MCF 10A (cell line): ENCODE measurements at regions not wholly inside any gene's neighbourhood (a gene's known extent, or its start where the extent isn't known, plus 50 kb on each side); places are given as distances from the start of the nearest gene placed in this dataset.
"Not testable (repeated sequence)": the region's sequence is repeated elsewhere in the genome, so short reads cannot be mapped to it uniquely, and the experiment has no call there.

Source experiments
- BruUV-seq: library from RNA; stranded (reverse); fragments of 400-500 nt; replicated peaks from 2 replicates; lab custom pipeline; 2021; lab: Mats Ljungman, UMichigan
- CTCF ChIA-PET: fragments of 300-600 bp; sonication (Branson Sonifier 250); formaldehyde crosslinking; extraction: SDS; loops from one replicate; lab custom pipeline; 2021; ENCODE audit warnings: antibody characterized with exemption, inconsistent platforms; lab: Yijun Ruan, JAX
- POLR2A ChIA-PET: fragments of 300-600, 350-650 bp; sonication (Branson Sonifier 250); formaldehyde crosslinking; extraction: SDS; loops from one replicate; lab custom pipeline; 2020; ENCODE audit warnings: antibody characterized with exemption, inconsistent platforms; lab: Yijun Ruan, JAX
- DNase-seq: peaks from one replicate; pipeline ENCODE4 v3.0.0-alpha.2; 2018; ENCODE audit not compliant: unreplicated experiment
- H3K27ac Mint-ChIP-seq: one replicate; pipeline ENCODE4 v1.8.0; 2022; ENCODE audit warnings: mild to moderate bottlenecking, low read depth, mixed read lengths; ENCODE audit not compliant: unreplicated experiment
- H3K27me3 Mint-ChIP-seq: one replicate; pipeline ENCODE4 v1.8.0; 2022; ENCODE audit warnings: mixed read lengths; ENCODE audit not compliant: insufficient read depth, unreplicated experiment
- H3K36me3 Mint-ChIP-seq: one replicate; pipeline ENCODE4 v1.8.0; 2022; ENCODE audit warnings: mild to moderate bottlenecking, moderate library complexity, mixed read lengths; ENCODE audit not compliant: insufficient read depth, unreplicated experiment
- H3K4me1 Mint-ChIP-seq: one replicate; pipeline ENCODE4 v1.8.0; 2022; ENCODE audit warnings: mixed read lengths; ENCODE audit not compliant: insufficient read depth, unreplicated experiment
- H3K4me3 Mint-ChIP-seq: one replicate; pipeline ENCODE4 v1.8.0; 2022; ENCODE audit warnings: mild to moderate bottlenecking, moderate library complexity, mixed read lengths; ENCODE audit not compliant: unreplicated experiment
- H3K9me3 Mint-ChIP-seq: one replicate; pipeline ENCODE4 v1.8.0; 2022; ENCODE audit warnings: mixed read lengths; ENCODE audit not compliant: unreplicated experiment
- CTCF ChIP-seq: fragments of 200-600 bp; IDR thresholded peaks from one replicate; pipeline ENCODE4 v1.8.0; 2022; ENCODE audit warnings: antibody characterized with exemption, mild to moderate bottlenecking; ENCODE audit not compliant: unreplicated experiment
- intact Hi-C: fragments of 100-400 bp; cut with micrococcal nuclease; formaldehyde crosslinking; loops from 2 replicates; pipeline ENCODE4 v1.14.1; 2022

- CTCF ChIA-PET: interaction anchor here (0.6 to 0.7 kb wide), 2 partner anchors 38 to 51 kb away, joined by 3 to 4 read pairs; no protein-coding TSS in a partner anchor
- H3K27me3 Mint-ChIP-seq: no peaks in the 10 kb centered on the region
- POLR2A ChIA-PET: no interaction called here
- no peak overlapping the region for H3K4me3 Mint-ChIP-seq
- H3K27ac Mint-ChIP-seq: no peak overlapping the region
- BruUV-seq: no TSS peak
- no peak for DNase-seq
- peaks cover 5% of the 10 kb centered on the region for H3K9me3 Mint-ChIP-seq
- TF ChIP-seq CTCF: no peak
- H3K36me3 Mint-ChIP-seq: no peaks in the 10 kb centered on the region
- intact Hi-C loops: no loop called here
- peaks cover 7% of the 10 kb centered on the region for H3K4me1 Mint-ChIP-seq
These were observed 80.2 kb upstream of the PIM1 start for GRCh38 chr6:37089783-37090182.

DNA sequence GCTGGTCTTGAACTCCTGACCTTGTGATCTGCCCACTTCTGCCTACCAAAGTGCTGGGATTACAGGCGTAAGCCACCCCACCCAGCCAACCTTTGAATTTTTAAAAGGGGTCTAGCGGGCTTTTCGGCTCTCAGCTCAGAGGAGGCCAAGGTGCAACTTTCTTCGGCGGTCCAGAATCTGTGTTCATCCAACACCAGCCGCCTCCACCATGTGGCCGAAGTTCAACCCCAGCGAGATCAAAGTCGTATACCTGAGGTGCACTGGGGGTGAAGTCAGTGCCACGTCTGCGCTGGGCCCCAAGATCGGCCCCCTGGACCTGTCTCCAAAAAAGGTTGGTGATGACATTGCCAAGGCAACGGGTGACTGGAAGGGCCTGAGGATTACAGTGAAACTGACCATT is 78.8 kb upstream of the PIM1 start:
- H3K27ac Mint-ChIP-seq, intact Hi-C loops, DNase-seq, POLR2A ChIA-PET, BruUV-seq, H3K9me3 Mint-ChIP-seq, H3K27me3 Mint-ChIP-seq, H3K36me3 Mint-ChIP-seq, H3K4me3 Mint-ChIP-seq, H3K4me1 Mint-ChIP-seq: not testable (repeated sequence)
- CTCF ChIA-PET: interaction anchor here (0.6 kb wide), 1 partner anchor 306 kb away, joined by 3 read pairs; no protein-coding TSS in a partner anchor

GRCh38 chr6:37091586-37091985 is 78.4 kb upstream of the PIM1 start:
- DNase-seq, H3K27ac Mint-ChIP-seq, intact Hi-C loops, H3K9me3 Mint-ChIP-seq, BruUV-seq, POLR2A ChIA-PET, H3K27me3 Mint-ChIP-seq, H3K4me3 Mint-ChIP-seq, CTCF ChIA-PET, H3K4me1 Mint-ChIP-seq, H3K36me3 Mint-ChIP-seq: not testable (repeated sequence)

DNA sequence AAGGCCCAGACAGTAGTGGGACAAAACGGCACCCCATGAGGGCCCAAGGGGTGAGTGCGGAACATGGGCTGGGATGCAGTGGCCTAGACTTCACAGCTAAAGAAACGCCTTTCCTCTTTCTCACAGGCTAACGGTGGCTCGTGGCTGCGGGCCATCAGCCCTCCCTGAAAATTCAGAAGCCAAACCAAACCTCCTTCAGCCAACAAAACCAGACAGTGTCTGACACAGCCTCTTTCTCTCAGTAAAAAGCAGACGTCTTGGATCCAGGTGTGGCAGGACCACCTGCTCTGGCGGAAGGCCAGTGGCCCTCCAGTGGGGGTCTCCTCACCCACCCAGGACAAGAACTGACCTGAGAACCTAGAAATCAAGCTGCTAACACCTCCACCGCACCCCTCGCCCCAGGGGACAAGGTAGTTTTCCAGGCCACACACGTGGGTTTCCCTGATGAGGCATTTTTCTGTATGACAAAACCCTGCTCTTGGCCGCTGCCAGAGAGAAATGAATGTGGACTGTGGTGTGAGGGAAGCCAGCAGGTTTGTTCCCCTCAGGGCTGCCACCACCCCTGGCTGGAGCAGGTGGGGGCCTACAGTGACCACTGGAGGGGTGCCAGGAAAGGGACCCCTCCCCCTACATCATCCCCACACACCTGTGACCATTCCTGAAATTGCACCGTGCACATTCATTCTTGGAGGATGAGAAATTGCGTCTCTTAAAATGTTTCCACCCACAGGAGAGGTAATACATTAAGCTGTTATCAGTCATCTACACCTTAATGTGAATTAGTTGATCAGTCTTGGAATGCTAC is 76.8 kb upstream of the PIM1 start:
- peaks cover 7% of the 10 kb centered on the region for H3K4me1 Mint-ChIP-seq
- CTCF ChIA-PET: no interaction called here
- no peak overlapping the region for H3K27ac Mint-ChIP-seq
- H3K9me3 Mint-ChIP-seq: no peaks in the 10 kb centered on the region
- TF ChIP-seq CTCF: no peak
- no TSS peak for BruUV-seq
- POLR2A ChIA-PET: interaction anchor here (0.8 to 1.6 kb wide), 3 partner anchors 9 to 36 kb away, joined by 3 to 6 read pairs (median 3); no protein-coding TSS in a partner anchor
- no peaks in the 10 kb centered on the region for H3K36me3 Mint-ChIP-seq
- DNase-seq: no peak
- intact Hi-C loops: no loop called here
- H3K4me3 Mint-ChIP-seq: no peak overlapping the region
- no peaks in the 10 kb centered on the region for H3K27me3 Mint-ChIP-seq

DNA sequence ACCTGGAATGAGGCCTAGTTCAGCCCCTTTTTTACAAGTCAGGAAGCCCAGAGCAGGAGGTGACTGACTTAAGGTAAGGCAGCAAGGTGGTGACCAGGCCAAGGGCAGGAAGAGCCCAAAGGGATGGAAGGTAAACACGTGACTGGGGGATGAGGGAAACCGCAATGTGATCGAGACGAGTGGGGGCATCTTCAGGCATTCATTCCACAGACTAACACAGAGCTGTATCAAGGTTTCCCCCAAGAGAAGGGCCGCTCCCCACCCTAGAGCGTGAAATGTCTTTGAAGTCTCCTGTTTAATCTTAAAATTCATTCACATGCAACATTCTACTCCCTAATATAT is 76.3 kb upstream of the PIM1 start:
- BruUV-seq: no TSS peak
- Mint-ChIP-seq H3K9me3 (no peaks in the 10 kb centered on the region), H3K27me3 (no peaks in the 10 kb centered on the region), H3K27ac (no peak overlapping the region), H3K36me3 (no peaks in the 10 kb centered on the region), H3K4me1 (peaks cover 7% of the 10 kb centered on the region), H3K4me3 (no peak overlapping the region)
- no peak for DNase-seq
- CTCF ChIA-PET: no interaction called here
- POLR2A ChIA-PET: interaction anchor here (1.2 to 1.6 kb wide), 2 partner anchors 9 to 17 kb away, joined by 3 to 6 read pairs; no protein-coding TSS in a partner anchor
- intact Hi-C loops: no loop called here
- no peak for TF ChIP-seq CTCF
